ENCODE measurements at regions not wholly inside any gene's neighbourhood (a gene's known extent, or its start where the extent isn't known, plus 50 kb on each side); places are given as distances from the start of the nearest gene placed in this dataset.

- DNase-seq (ENCODE audit: low read depth in 2 of 2, low spot score in 1 of 2): no peak
These were observed 688.6 kb upstream of the TENM4 start for GRCh38 chr11:80129396-80129795.

- no peak for DNase-seq (ENCODE audit: low read depth in 2 of 2, low spot score in 1 of 2)
These were observed 681.4 kb upstream of the TENM4 start for GRCh38 chr11:80122211-80122610.

- no peak for DNase-seq (ENCODE audit: low read depth in 2 of 2, low spot score in 1 of 2)
These were observed 677.2 kb upstream of the TENM4 start for GRCh38 chr11:80118073-80118472.

- no peak for DNase-seq (ENCODE audit: low read depth in 2 of 2, low spot score in 1 of 2)
These were observed 676.0 kb upstream of the TENM4 start for GRCh38 chr11:80116796-80117195.

- DNase-seq (ENCODE audit: low read depth in 2 of 2, low spot score in 1 of 2): no peak
These were observed 668.8 kb upstream of the TENM4 start for GRCh38 chr11:80109652-80110051.

GRCh38 chr11:80109031-80109430, 668.2 kb upstream of the TENM4 start:
- DNase-seq (ENCODE audit: low read depth in 2 of 2, low spot score in 1 of 2): no peak

- DNase-seq (ENCODE audit: low read depth in 2 of 2, low spot score in 1 of 2): no peak
These were observed 666.6 kb upstream of the TENM4 start for GRCh38 chr11:80107415-80107814.

GRCh38 chr11:80104191-80104590, 663.4 kb upstream of the TENM4 start:
- no peak for DNase-seq (ENCODE audit: low read depth in 2 of 2, low spot score in 1 of 2)

- no peak for DNase-seq (ENCODE audit: low read depth in 2 of 2, low spot score in 1 of 2)
These were observed 662.5 kb upstream of the TENM4 start for GRCh38 chr11:80103142-80103859.

GRCh38 chr11:80097146-80097545, 656.3 kb upstream of the TENM4 start:
- no peak for DNase-seq (ENCODE audit: low read depth in 2 of 2, low spot score in 1 of 2)

- DNase-seq (ENCODE audit: low read depth in 2 of 2, low spot score in 1 of 2): no peak
These were observed 655.9 kb upstream of the TENM4 start for GRCh38 chr11:80096736-80097135.

- no peak for DNase-seq (ENCODE audit: low read depth in 2 of 2, low spot score in 1 of 2)
These were observed 645.7 kb upstream of the TENM4 start for GRCh38 chr11:80086496-80087055.

- DNase-seq (ENCODE audit: low read depth in 2 of 2, low spot score in 1 of 2): no peak
These were observed 644.7 kb upstream of the TENM4 start for GRCh38 chr11:80085563-80085962.

GRCh38 chr11:80084608-80085007, 643.8 kb upstream of the TENM4 start:
- no peak for DNase-seq (ENCODE audit: low read depth in 2 of 2, low spot score in 1 of 2)

- DNase-seq (ENCODE audit: low read depth in 2 of 2, low spot score in 1 of 2): no peak
These were observed 642.7 kb upstream of the TENM4 start for GRCh38 chr11:80083531-80083951.

GRCh38 chr11:80082406-80082805, 641.6 kb upstream of the TENM4 start:
- no peak for DNase-seq (ENCODE audit: low read depth in 2 of 2, low spot score in 1 of 2)

GRCh38 chr11:80077113-80077512, 636.3 kb upstream of the TENM4 start:
- no peak for DNase-seq (ENCODE audit: low read depth in 2 of 2, low spot score in 1 of 2)

- DNase-seq (ENCODE audit: low read depth in 2 of 2, low spot score in 1 of 2): no peak
These were observed 634.0 kb upstream of the TENM4 start for GRCh38 chr11:80074837-80075236.

- DNase-seq (ENCODE audit: low read depth in 2 of 2, low spot score in 1 of 2): no peak
These were observed 625.5 kb upstream of the TENM4 start for GRCh38 chr11:80066291-80066690.

- no peak for DNase-seq (ENCODE audit: low read depth in 2 of 2, low spot score in 1 of 2)
These were observed 624.3 kb upstream of the TENM4 start for GRCh38 chr11:80065086-80065485.

- DNase-seq (ENCODE audit: low read depth in 2 of 2, low spot score in 1 of 2): no peak
These were observed 620.2 kb upstream of the TENM4 start for GRCh38 chr11:80061056-80061455.

GRCh38 chr11:80054582-80055165, 613.8 kb upstream of the TENM4 start:
- DNase-seq (ENCODE audit: low read depth in 2 of 2, low spot score in 1 of 2): no peak

- DNase-seq (ENCODE audit: low read depth in 2 of 2, low spot score in 1 of 2): no peak
These were observed 607.7 kb upstream of the TENM4 start for GRCh38 chr11:80048513-80048912.

All from stimulated activated CD8-positive, alpha-beta memory T cell treated with anti-CD3 and anti-CD28 coated beads, Interleukin-4, amount 100 ng/mL, for 1 hour (primary cell).